Activated T-helper 2 cell treated with anti-CD3 and anti-CD28 coated beads, Interferon-gamma antibody, Interleukin-2, Interleukin-4, amounts not matched to agents 10 μg/mL and 5 μg/mL and 100 μg/mL, durations not matched to agents 14 hours and 24 hours and 36 hours (primary cell): ENCODE measurements at regions not wholly inside any gene's neighbourhood (a gene's known extent, or its start where the extent isn't known, plus 50 kb on each side); places are given as distances from the start of the nearest gene placed in this dataset.

Experiments
- DNase-seq: peaks from one replicate; pipeline ENCODE4 v3.0.0; 2021; ENCODE audit warnings: low spot score
- H3K27ac Mint-ChIP-seq: one replicate; pipeline ENCODE4 v1.8.0; 2021; ENCODE audit warnings: mixed read lengths
- H3K27me3 Mint-ChIP-seq: one replicate; pipeline ENCODE4 v1.8.0; 2021; ENCODE audit warnings: low read depth, mixed read lengths
- H3K36me3 Mint-ChIP-seq: one replicate; pipeline ENCODE4 v1.8.0; 2021; ENCODE audit warnings: low read depth, mixed read lengths
- H3K4me1 Mint-ChIP-seq: one replicate; pipeline ENCODE4 v1.8.0; 2021; ENCODE audit warnings: low read depth, mixed read lengths
- H3K4me3 Mint-ChIP-seq: one replicate; pipeline ENCODE4 v1.8.0; 2021; ENCODE audit warnings: low read depth, mild to moderate bottlenecking, moderate library complexity, mixed read lengths
- H3K9me3 Mint-ChIP-seq: one replicate; pipeline ENCODE4 v1.8.0; 2021; ENCODE audit warnings: mixed read lengths
- intact Hi-C: fragments of 100-400 bp; cut with micrococcal nuclease; formaldehyde crosslinking; loops from one replicate; pipeline ENCODE4 v1.15.1; 2023

DNA sequence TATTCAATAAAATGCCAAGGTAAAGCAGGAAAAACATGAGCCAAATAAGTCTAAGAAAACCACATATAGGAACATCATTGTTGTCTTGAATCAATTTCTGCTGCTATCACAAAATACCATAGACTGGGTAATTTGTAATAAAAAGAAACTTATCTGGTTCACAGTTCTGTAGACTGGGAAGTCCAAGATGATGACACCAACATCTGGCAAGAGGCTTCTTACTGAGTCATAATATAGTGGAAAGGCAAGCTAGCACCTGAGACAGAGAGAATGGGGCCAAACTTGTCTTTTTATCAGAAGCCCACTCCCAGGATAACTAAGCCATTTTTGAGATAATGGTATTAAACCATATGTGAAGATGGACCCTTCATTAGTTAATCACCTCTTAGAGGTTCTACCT lies 975.9 kb downstream of the FLRT2 start:
- intact Hi-C loops = no loop called here
- Mint-ChIP-seq H3K4me3 (no peak overlapping the region), H3K27ac (no peak overlapping the region), H3K27me3 (no peaks in the 10 kb centered on the region), H3K9me3 (no peaks in the 10 kb centered on the region), H3K4me1 (no peaks in the 10 kb centered on the region), H3K36me3 (no peaks in the 10 kb centered on the region)
- no peak for DNase-seq

DNA sequence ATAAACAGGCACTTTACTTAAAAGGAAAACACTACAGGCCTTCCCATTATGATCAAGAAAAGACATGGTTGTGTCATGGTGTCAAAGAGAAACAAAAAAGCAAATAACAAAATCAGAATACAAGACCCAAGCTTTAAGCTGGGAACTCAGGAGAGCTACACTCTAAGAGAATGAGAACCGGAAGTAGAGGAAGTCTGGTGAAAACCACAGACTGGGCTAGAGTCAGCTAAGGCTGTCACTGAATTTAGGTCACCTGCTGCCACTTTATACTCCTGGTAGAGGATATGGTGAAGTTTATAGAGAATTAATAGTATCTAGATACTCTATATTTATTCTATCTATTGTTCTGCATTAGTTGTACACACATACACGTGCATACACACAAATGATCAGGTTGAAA lies 971.7 kb downstream of the FLRT2 start:
- Mint-ChIP-seq H3K36me3 (no peaks in the 10 kb centered on the region), H3K4me3 (no peak overlapping the region), H3K9me3 (no peaks in the 10 kb centered on the region), H3K27ac (no peak overlapping the region), H3K4me1 (no peaks in the 10 kb centered on the region), H3K27me3 (no peaks in the 10 kb centered on the region)
- intact Hi-C loops = no loop called here
- DNase-seq = no peak

DNA sequence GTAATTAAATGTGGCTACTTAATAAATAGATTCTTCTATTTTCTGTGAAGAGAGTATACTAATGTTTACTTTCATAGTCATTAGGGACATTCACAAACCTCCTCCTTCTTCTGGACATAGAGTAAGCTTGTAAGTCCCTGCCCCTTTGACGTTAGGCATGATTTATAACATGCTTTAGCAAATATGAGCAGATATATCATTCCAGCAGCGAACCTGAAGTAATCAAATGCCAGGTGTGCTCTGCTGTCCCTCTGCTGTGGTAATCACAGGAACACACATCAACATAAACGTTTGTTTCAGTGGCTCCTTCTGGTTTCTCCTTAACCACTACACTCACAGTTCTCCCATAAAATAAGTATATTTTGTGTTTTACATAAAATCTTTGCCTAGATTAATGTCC lies 961.8 kb downstream of the FLRT2 start:
- H3K27me3 Mint-ChIP-seq = no peaks in the 10 kb centered on the region
- H3K4me3 Mint-ChIP-seq = no peak overlapping the region
- no peaks in the 10 kb centered on the region for H3K36me3 Mint-ChIP-seq
- H3K9me3 Mint-ChIP-seq = no peaks in the 10 kb centered on the region
- no peak for DNase-seq
- no peak overlapping the region for H3K27ac Mint-ChIP-seq
- H3K4me1 Mint-ChIP-seq = no peaks in the 10 kb centered on the region
- intact Hi-C loops = no loop called here

DNA sequence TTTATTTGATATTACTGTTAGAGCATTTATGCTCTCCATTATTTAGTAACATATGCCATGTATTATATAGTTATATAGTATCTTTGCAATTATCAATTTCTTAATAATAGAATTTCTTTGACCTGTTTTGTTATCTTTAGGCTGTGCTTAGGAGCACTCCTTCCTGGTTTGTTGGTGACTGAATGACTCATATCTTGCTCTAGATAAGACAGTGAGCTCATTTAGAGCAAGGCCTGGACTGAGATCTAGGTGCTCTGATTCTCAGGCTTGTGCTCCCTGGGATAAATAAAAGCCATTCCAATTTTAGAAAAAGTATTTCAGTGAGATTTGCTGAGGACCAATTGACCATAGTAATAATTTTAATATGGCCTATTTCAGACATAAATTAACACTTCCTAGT lies 951.2 kb downstream of the FLRT2 start:
- Mint-ChIP-seq H3K27me3 (no peaks in the 10 kb centered on the region), H3K4me3 (no peak overlapping the region), H3K36me3 (no peaks in the 10 kb centered on the region), H3K4me1 (no peaks in the 10 kb centered on the region), H3K9me3 (peaks cover 4% of the 10 kb centered on the region), H3K27ac (no peak overlapping the region)
- intact Hi-C loops = no loop called here
- no peak for DNase-seq

DNA sequence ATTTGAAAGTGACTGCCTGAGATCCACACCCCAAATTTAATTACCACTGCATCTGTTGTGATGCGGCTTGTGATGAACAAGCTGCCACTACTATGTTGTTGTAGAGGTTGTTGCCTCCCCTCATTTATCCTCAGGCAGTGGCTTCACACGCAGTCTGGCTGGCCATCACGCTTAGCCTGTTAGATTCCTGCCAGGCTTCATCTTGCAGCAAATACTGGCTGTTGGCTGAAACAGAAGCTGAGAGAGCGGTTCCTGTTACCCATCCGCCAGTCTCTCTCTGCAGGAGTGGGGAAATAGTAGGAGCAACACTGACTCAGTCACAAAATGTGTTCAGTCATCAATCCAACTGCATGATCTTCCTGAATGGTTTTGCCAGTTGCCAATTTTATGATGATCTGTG lies 934.4 kb downstream of the FLRT2 start:
- Mint-ChIP-seq H3K4me1 (no peaks in the 10 kb centered on the region), H3K9me3 (no peaks in the 10 kb centered on the region), H3K36me3 (no peaks in the 10 kb centered on the region), H3K4me3 (no peak overlapping the region), H3K27ac (no peak overlapping the region), H3K27me3 (no peaks in the 10 kb centered on the region)
- DNase-seq = no peak
- intact Hi-C loops = no loop called here

DNA sequence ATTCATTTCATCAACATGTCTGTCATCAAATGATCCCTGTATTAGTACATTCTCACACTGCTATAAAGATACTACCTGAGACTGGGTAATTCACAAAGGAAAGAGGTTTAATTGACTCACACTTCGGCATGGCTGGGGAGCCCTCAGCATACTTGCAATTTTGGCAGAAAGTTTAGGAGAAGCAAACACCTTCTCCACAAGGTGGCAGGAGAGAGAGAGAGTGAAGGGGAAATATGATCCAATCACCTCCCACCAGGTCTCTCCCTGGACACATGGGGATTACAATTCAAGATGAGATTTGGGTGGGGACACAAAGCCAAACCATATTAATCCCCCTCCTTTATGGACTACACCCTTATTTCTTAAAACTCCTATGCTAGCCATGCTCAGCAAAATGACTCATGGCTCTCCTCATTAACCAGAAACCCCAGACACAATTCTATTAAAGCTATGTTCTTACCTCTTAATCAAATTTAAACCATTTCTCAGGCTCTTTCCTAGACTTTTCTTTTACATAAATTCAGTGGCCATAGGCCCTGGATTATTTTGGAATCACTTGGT lies 932.3 kb downstream of the FLRT2 start:
- no peaks in the 10 kb centered on the region for H3K4me1 Mint-ChIP-seq
- intact Hi-C loops = no loop called here
- no peak overlapping the region for H3K4me3 Mint-ChIP-seq
- no peaks in the 10 kb centered on the region for H3K9me3 Mint-ChIP-seq
- DNase-seq = no peak
- no peaks in the 10 kb centered on the region for H3K36me3 Mint-ChIP-seq
- no peaks in the 10 kb centered on the region for H3K27me3 Mint-ChIP-seq
- H3K27ac Mint-ChIP-seq = no peak overlapping the region

DNA sequence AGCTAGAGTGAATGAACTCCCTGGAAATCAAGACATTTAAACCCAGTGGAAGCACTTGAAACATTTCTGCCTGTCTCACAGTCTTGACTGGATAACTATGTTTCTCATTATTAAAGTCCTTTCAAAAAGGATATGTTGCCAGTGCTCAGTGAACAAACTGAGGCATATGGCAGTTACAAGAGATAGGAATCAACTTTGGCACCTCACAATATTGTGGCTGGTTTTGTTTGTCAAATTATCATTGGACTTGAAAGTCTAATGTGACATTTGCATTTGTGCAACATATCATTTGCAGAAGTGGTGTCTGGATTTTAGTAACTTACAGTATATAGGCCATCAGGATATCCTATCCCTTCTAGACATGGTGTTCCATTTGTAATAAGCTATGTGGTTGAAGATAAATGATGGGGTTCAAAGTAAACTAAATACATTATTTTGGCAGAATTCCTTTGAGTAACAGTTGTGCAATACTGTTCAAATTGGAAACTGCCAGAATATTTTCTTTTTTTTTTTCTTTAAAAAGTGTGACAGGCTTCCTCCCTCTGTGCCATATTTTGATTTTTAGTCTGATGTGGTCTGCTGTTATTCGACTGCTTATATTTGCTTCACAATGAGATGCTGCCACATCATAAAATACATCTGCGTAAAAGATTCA lies 927.7 kb downstream of the FLRT2 start:
- Mint-ChIP-seq H3K36me3 (no peaks in the 10 kb centered on the region), H3K27ac (no peak overlapping the region), H3K4me1 (no peaks in the 10 kb centered on the region), H3K4me3 (no peak overlapping the region), H3K27me3 (no peaks in the 10 kb centered on the region), H3K9me3 (no peaks in the 10 kb centered on the region)
- intact Hi-C loops = no loop called here
- DNase-seq = no peak

DNA sequence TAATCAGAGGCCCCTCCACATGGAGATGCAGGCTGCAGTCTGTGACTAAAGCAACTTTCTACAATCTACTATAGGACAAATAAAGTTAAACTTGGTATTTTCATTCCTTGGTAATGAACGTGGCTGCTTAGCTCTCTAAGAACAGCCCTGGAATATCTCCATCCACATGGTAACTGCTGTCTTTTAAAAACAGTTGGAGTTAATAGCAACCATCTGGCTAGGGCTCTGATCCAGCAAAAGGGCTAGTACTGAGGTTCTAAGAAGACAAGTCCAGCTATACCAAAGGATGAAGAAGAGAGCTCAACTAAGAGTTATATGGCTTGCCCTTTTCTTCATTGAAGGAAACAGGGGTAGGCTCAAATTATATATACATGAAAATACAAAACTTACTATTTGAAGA lies 920.1 kb downstream of the FLRT2 start:
- H3K9me3 Mint-ChIP-seq = no peaks in the 10 kb centered on the region
- no peak overlapping the region for H3K4me3 Mint-ChIP-seq
- DNase-seq = no peak
- no peaks in the 10 kb centered on the region for H3K27me3 Mint-ChIP-seq
- no peak overlapping the region for H3K27ac Mint-ChIP-seq
- intact Hi-C loops = no loop called here
- H3K36me3 Mint-ChIP-seq = no peaks in the 10 kb centered on the region
- H3K4me1 Mint-ChIP-seq = no peaks in the 10 kb centered on the region

DNA sequence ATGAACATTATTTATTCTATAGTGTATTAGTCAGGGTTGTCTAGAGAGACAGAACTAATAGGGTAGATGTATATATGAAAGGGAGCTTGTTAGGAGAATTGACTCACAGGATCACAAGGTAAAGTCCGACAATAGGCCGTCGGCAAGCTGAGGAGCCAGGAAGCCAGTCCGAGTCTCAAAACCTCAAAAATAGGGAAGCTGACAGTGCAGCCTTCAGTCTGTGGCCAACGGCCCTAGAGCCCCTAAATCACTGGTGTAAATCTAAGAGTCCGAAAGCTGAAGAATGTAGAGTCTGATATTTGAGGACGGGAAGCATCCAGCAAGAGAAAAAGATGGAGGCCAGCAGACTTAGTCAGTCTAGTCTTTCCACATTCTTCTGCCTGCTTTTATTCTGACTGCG lies 912.2 kb downstream of the FLRT2 start:
- H3K9me3 Mint-ChIP-seq = no peaks in the 10 kb centered on the region
- no peak for DNase-seq
- no peaks in the 10 kb centered on the region for H3K36me3 Mint-ChIP-seq
- no peaks in the 10 kb centered on the region for H3K4me1 Mint-ChIP-seq
- intact Hi-C loops = no loop called here
- no peak overlapping the region for H3K27ac Mint-ChIP-seq
- H3K27me3 Mint-ChIP-seq = no peaks in the 10 kb centered on the region
- H3K4me3 Mint-ChIP-seq = no peak overlapping the region

DNA sequence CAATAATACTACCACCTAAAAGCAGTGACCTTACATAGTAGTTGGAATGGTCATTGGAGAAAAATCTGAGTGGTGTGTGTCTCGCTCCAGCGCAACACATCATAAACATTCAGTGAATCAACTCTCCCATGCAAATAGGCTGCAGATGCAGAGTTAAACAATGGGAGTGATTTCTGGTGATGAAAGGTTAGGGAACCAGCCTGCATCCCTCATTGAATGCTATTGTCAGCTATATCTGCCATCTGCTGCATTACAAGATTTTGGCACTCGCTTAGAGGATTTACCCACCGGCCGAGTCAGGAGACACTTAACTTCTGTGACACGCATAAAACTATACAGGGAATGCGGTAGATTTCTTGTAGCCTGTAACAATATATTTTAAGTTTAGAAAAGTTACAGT lies 900.9 kb downstream of the FLRT2 start:
- no peak for DNase-seq
- no peaks in the 10 kb centered on the region for H3K4me1 Mint-ChIP-seq
- no peak overlapping the region for H3K27ac Mint-ChIP-seq
- no peak overlapping the region for H3K4me3 Mint-ChIP-seq
- no peaks in the 10 kb centered on the region for H3K27me3 Mint-ChIP-seq
- no peaks in the 10 kb centered on the region for H3K36me3 Mint-ChIP-seq
- H3K9me3 Mint-ChIP-seq = peaks cover 5% of the 10 kb centered on the region
- intact Hi-C loops = no loop called here

DNA sequence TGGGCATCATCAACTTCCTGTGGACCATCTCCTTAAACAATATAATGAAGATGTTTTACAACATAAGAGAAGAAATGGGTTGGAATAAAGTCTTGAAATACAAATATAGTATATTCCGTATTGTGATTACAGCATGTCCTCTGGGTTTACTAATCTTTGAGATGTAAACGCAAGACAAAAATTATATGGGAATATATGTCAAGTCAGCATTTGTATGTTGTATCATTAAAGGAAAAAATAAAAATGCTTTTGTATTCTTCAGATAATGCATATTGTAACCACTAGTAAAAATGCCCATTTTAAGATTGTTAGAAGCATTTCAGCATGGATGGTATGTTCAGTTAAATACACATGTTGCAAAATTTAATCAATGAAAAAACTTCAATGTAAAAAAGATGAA lies 893.3 kb downstream of the FLRT2 start:
- H3K36me3 Mint-ChIP-seq = no peaks in the 10 kb centered on the region
- intact Hi-C loops = no loop called here
- H3K27ac Mint-ChIP-seq = no peak overlapping the region
- H3K27me3 Mint-ChIP-seq = no peaks in the 10 kb centered on the region
- no peak for DNase-seq
- no peak overlapping the region for H3K4me3 Mint-ChIP-seq
- no peaks in the 10 kb centered on the region for H3K4me1 Mint-ChIP-seq
- H3K9me3 Mint-ChIP-seq = no peaks in the 10 kb centered on the region

DNA sequence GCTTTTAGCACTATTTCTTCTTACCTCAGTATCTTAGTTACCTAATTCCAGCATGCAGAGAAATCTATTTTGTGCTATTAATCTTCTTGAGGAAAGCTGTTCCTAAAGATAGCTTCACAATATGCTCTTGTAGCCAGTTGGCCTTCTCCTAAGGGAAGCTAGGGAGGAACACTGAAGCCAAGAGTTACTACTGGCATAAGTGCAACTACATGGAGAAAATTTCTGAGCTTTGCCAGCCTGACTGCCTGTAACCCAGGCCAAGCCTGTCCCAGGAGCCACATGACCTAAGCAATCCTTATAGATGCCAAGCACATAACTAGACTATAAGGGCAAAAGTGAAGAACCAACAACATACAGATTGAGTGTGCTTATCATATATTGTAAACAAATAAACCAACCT lies 890.2 kb downstream of the FLRT2 start:
- Mint-ChIP-seq H3K4me1 (no peaks in the 10 kb centered on the region), H3K9me3 (no peaks in the 10 kb centered on the region), H3K27ac (no peak overlapping the region), H3K27me3 (no peaks in the 10 kb centered on the region), H3K36me3 (no peaks in the 10 kb centered on the region), H3K4me3 (no peak overlapping the region)
- intact Hi-C loops = no loop called here
- no peak for DNase-seq

DNA sequence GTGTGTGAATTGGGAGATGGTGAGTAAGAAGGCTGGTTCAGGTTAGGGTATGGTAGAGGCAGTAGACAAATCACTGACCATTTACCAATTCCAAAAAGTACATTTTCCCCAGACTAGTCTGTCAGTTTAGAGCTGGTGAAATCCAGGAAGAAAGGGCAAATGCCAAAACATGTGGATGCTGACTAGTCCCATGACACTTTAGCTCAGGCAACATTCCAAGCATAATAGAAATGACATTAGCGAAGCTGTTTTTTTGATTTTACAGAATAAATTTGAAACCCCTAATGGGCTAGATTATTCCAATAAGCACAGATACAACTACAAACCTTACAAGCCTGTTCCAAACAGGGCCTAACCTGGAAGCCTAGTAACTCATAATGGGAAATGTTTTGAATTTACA lies 884.2 kb downstream of the FLRT2 start:
- H3K27ac Mint-ChIP-seq = no peak overlapping the region
- intact Hi-C loops = no loop called here

More for the DNA sequence above, 884.2 kb downstream of the FLRT2 start:
- no peaks in the 10 kb centered on the region for H3K27me3 Mint-ChIP-seq
- H3K4me1 Mint-ChIP-seq = no peaks in the 10 kb centered on the region
- no peak overlapping the region for H3K4me3 Mint-ChIP-seq
- no peak for DNase-seq
- H3K36me3 Mint-ChIP-seq = no peaks in the 10 kb centered on the region
- H3K9me3 Mint-ChIP-seq = no peaks in the 10 kb centered on the region
